NT2/D1 (cell line): ENCODE measurements at regions not wholly inside any gene's neighbourhood (a gene's known extent, or its start where the extent isn't known, plus 50 kb on each side); places are given as distances from the start of the nearest gene placed in this dataset.

ENCODE experiments used
- SUZ12 ChIP-seq: IDR thresholded peaks from 2 replicates; pipeline ENCODE4 v1.6.1; 2011; ENCODE audit not compliant: insufficient read length, insufficient read depth; ENCODE audit errors: extremely low read depth
- YY1 ChIP-seq: IDR thresholded peaks from 2 replicates; pipeline ENCODE4 v1.6.1; 2011; ENCODE audit not compliant: insufficient read length, insufficient read depth
- ZNF274 ChIP-seq: IDR thresholded peaks from 2 replicates; pipeline ENCODE4 v1.6.1; 2011; ENCODE audit warnings: mild to moderate bottlenecking, low read depth, low read length

GRCh38 chr13:81609335-81609734, 1268.4 kb upstream of the SPRY2 start:
- TF ChIP-seq ZNF274 (no peak), YY1 (no peak), SUZ12 (no peak)
